GM18511 (cell line): ENCODE measurements at regions not wholly inside any gene's neighbourhood (a gene's known extent, or its start where the extent isn't known, plus 50 kb on each side); places are given as distances from the start of the nearest gene placed in this dataset.
"Not testable (repeated sequence)": the region's sequence is repeated elsewhere in the genome, so short reads cannot be mapped to it uniquely, and the experiment has no call there.

Source experiments
- ATAC-seq: cut with Tn5 transposase; IDR thresholded peaks from one replicate; pipeline ENCODE4 v1.9.1; 2021; ENCODE audit warnings: mild to moderate bottlenecking, moderate library complexity; ENCODE audit not compliant: unreplicated experiment

- no peak for ATAC-seq
Measured at GRCh38 chr21:36591326-36591970, 107.5 kb upstream of the SIM2 start.

- no peak for ATAC-seq
Measured at GRCh38 chr21:36596174-36596573, 102.7 kb upstream of the SIM2 start.

- ATAC-seq: no peak
Measured at GRCh38 chr21:36601362-36601761, 97.6 kb upstream of the SIM2 start.

- no peak for ATAC-seq
Measured at GRCh38 chr21:36602735-36603134, 96.2 kb upstream of the SIM2 start.

- ATAC-seq: no peak
Measured at GRCh38 chr21:36603221-36603620, 95.7 kb upstream of the SIM2 start.

GRCh38 chr21:36605426-36605825 is 93.5 kb upstream of the SIM2 start:
- no peak for ATAC-seq

- ATAC-seq: no peak
Measured at GRCh38 chr21:36606287-36606982, 92.5 kb upstream of the SIM2 start.

GRCh38 chr21:36606983-36607325 is 92.0 kb upstream of the SIM2 start:
- no peak for ATAC-seq

- ATAC-seq: no peak
Measured at GRCh38 chr21:36608041-36608896, 90.6 kb upstream of the SIM2 start.

GRCh38 chr21:36608897-36609225 is 90.1 kb upstream of the SIM2 start:
- ATAC-seq: no peak

GRCh38 chr21:36609654-36610053 is 89.3 kb upstream of the SIM2 start:
- no peak for ATAC-seq

GRCh38 chr21:36610201-36610600 is 88.7 kb upstream of the SIM2 start:
- no peak for ATAC-seq

- ATAC-seq: no peak
Measured at GRCh38 chr21:36610935-36611334, 88.0 kb upstream of the SIM2 start.

GRCh38 chr21:36611379-36611778 is 87.5 kb upstream of the SIM2 start:
- no peak for ATAC-seq

- ATAC-seq: no peak
Measured at GRCh38 chr21:36613059-36613458, 85.9 kb upstream of the SIM2 start.

GRCh38 chr21:36613554-36613953 is 85.4 kb upstream of the SIM2 start:
- no peak for ATAC-seq

- ATAC-seq: no peak
Measured at GRCh38 chr21:36615274-36615964, 83.5 kb upstream of the SIM2 start.

- not testable (repeated sequence) for ATAC-seq
Measured at GRCh38 chr21:36616773-36617172, 82.1 kb upstream of the SIM2 start.

GRCh38 chr21:36621794-36622193 is 77.1 kb upstream of the SIM2 start:
- not testable (repeated sequence) for ATAC-seq

GRCh38 chr21:36624105-36624504 is 74.8 kb upstream of the SIM2 start:
- no peak for ATAC-seq

GRCh38 chr21:36626791-36627190 is 72.1 kb upstream of the SIM2 start:
- ATAC-seq: no peak
